Endothelial cell (in vitro differentiated cells): ENCODE measurements at regions not wholly inside any gene's neighbourhood (a gene's known extent, or its start where the extent isn't known, plus 50 kb on each side); places are given as distances from the start of the nearest gene placed in this dataset.

Experiments
- DNase-seq: peaks from one replicate; pipeline ENCODE4 v3.0.0; 2021; ENCODE audit warnings: low spot score
- H3K27ac Mint-ChIP-seq: one replicate; pipeline ENCODE4 v1.8.0; 2021; ENCODE audit warnings: mixed read lengths, inconsistent platforms; ENCODE audit not compliant: unreplicated experiment
- H3K27me3 Mint-ChIP-seq: one replicate; pipeline ENCODE4 v1.8.0; 2021; ENCODE audit warnings: mild to moderate bottlenecking, moderate library complexity, mixed read lengths, inconsistent platforms; ENCODE audit not compliant: unreplicated experiment
- H3K36me3 Mint-ChIP-seq: one replicate; pipeline ENCODE4 v1.8.0; 2021; ENCODE audit warnings: mild to moderate bottlenecking, low read depth, mixed read lengths, inconsistent platforms; ENCODE audit not compliant: unreplicated experiment
- H3K4me1 Mint-ChIP-seq: one replicate; pipeline ENCODE4 v1.8.0; 2021; ENCODE audit warnings: mild to moderate bottlenecking, mixed read lengths, inconsistent platforms; ENCODE audit not compliant: unreplicated experiment
- H3K4me3 Mint-ChIP-seq: one replicate; pipeline ENCODE4 v1.8.0; 2021; ENCODE audit warnings: mild to moderate bottlenecking, mixed read lengths, inconsistent platforms; ENCODE audit not compliant: unreplicated experiment
- H3K9me3 Mint-ChIP-seq: one replicate; pipeline ENCODE4 v1.8.0; 2021; ENCODE audit warnings: mixed read lengths, inconsistent platforms; ENCODE audit not compliant: unreplicated experiment
- CTCF ChIP-seq: fragments of 200-600 bp; sonication (generic); IDR thresholded peaks from one replicate; pipeline ENCODE4 v1.5.0; 2021; ENCODE audit warnings: antibody characterized with exemption; ENCODE audit not compliant: unreplicated experiment

- TF ChIP-seq CTCF: no peak
- H3K36me3 Mint-ChIP-seq: peaks cover 9% of the 10 kb centered on the region
- peaks cover 4% of the 10 kb centered on the region for H3K27me3 Mint-ChIP-seq
- no peaks in the 10 kb centered on the region for H3K4me1 Mint-ChIP-seq
- no peak for DNase-seq
- peaks cover 37% of the 10 kb centered on the region for H3K9me3 Mint-ChIP-seq
- no peak overlapping the region for H3K27ac Mint-ChIP-seq
- H3K4me3 Mint-ChIP-seq: no peak overlapping the region
Measured at GRCh38 chr10:131004276-131004675, 307.2 kb downstream of the TCERG1L start.

GRCh38 chr10:131006458-131007256 lies 304.9 kb downstream of the TCERG1L start:
- H3K9me3 Mint-ChIP-seq: peaks cover 34% of the 10 kb centered on the region
- H3K27ac Mint-ChIP-seq: no peak overlapping the region
- H3K4me1 Mint-ChIP-seq: no peaks in the 10 kb centered on the region
- DNase-seq: no peak
- peaks cover 2% of the 10 kb centered on the region for H3K27me3 Mint-ChIP-seq
- no peak overlapping the region for H3K4me3 Mint-ChIP-seq
- no peaks in the 10 kb centered on the region for H3K36me3 Mint-ChIP-seq
- TF ChIP-seq CTCF: no peak

- Mint-ChIP-seq H3K27me3 (peaks cover 4% of the 10 kb centered on the region), H3K4me1 (no peaks in the 10 kb centered on the region), H3K36me3 (no peaks in the 10 kb centered on the region), H3K4me3 (no peak overlapping the region), H3K27ac (no peak overlapping the region), H3K9me3 (peaks cover 46% of the 10 kb centered on the region)
- TF ChIP-seq CTCF: no peak
- DNase-seq: no peak
Measured at GRCh38 chr10:131009791-131010190, 301.7 kb downstream of the TCERG1L start.

GRCh38 chr10:131010965-131011575 lies 300.5 kb downstream of the TCERG1L start:
- no peaks in the 10 kb centered on the region for H3K36me3 Mint-ChIP-seq
- no peaks in the 10 kb centered on the region for H3K4me1 Mint-ChIP-seq
- no peak for TF ChIP-seq CTCF
- peaks cover 7% of the 10 kb centered on the region for H3K27me3 Mint-ChIP-seq
- no peak for DNase-seq
- no peak overlapping the region for H3K27ac Mint-ChIP-seq
- H3K4me3 Mint-ChIP-seq: no peak overlapping the region
- peaks cover 46% of the 10 kb centered on the region for H3K9me3 Mint-ChIP-seq
